SIG-M5 treated with dmso at 0.1 percent for 504 hours (cell line): ENCODE measurements at regions not wholly inside any gene's neighbourhood (a gene's known extent, or its start where the extent isn't known, plus 50 kb on each side); places are given as distances from the start of the nearest gene placed in this dataset.

Experiments
- DNase-seq: peaks from one replicate; lab custom pipeline; 2025; ENCODE audit not compliant: unreplicated experiment; lab: John Stamatoyannopoulos, UW

GRCh38 chr15:98442379-98442833, 205.9 kb upstream of the IGF1R start:
- peak; percentile 72 for DNase-seq

- DNase-seq, result no peak
These were observed 205.4 kb upstream of the IGF1R start for GRCh38 chr15:98442901-98443300.

- DNase-seq, result no peak
These were observed 204.8 kb upstream of the IGF1R start for GRCh38 chr15:98443526-98443925.

- peak; percentile 0 for DNase-seq
These were observed 204.2 kb upstream of the IGF1R start for GRCh38 chr15:98444138-98444537.

- DNase-seq, result no peak
These were observed 203.0 kb upstream of the IGF1R start for GRCh38 chr15:98445315-98445714.

GRCh38 chr15:98446083-98446482, 202.3 kb upstream of the IGF1R start:
- no peak for DNase-seq

- no peak for DNase-seq
These were observed 201.3 kb upstream of the IGF1R start for GRCh38 chr15:98447069-98447468.

GRCh38 chr15:98451236-98451635, 197.1 kb upstream of the IGF1R start:
- DNase-seq, result no peak

- DNase-seq, result no peak
These were observed 196.1 kb upstream of the IGF1R start for GRCh38 chr15:98452238-98452637.

- DNase-seq, result peak; percentile 6
These were observed 192.4 kb upstream of the IGF1R start for GRCh38 chr15:98455904-98456303.

GRCh38 chr15:98476559-98476958, 171.8 kb upstream of the IGF1R start:
- no peak for DNase-seq

- no peak for DNase-seq
These were observed 167.5 kb upstream of the IGF1R start for GRCh38 chr15:98480844-98481243.

- DNase-seq, result no peak
These were observed 164.7 kb upstream of the IGF1R start for GRCh38 chr15:98483575-98484130.

GRCh38 chr15:98484914-98485313, 163.4 kb upstream of the IGF1R start:
- no peak for DNase-seq

GRCh38 chr15:98485451-98485850, 162.9 kb upstream of the IGF1R start:
- no peak for DNase-seq

GRCh38 chr15:98493966-98494511, 154.3 kb upstream of the IGF1R start:
- no peak for DNase-seq

GRCh38 chr15:98501192-98501591, 147.1 kb upstream of the IGF1R start:
- no peak for DNase-seq

- DNase-seq, result no peak
These were observed 146.7 kb upstream of the IGF1R start for GRCh38 chr15:98501632-98502031.

- DNase-seq, result peak; percentile 20
These were observed 144.4 kb upstream of the IGF1R start for GRCh38 chr15:98503970-98504369.

- DNase-seq, result no peak
These were observed 143.3 kb upstream of the IGF1R start for GRCh38 chr15:98504998-98505397.

GRCh38 chr15:98505611-98506031, 142.7 kb upstream of the IGF1R start:
- DNase-seq, result no peak

GRCh38 chr15:98506172-98506571, 142.2 kb upstream of the IGF1R start:
- DNase-seq, result no peak

GRCh38 chr15:98506711-98507110, 141.6 kb upstream of the IGF1R start:
- DNase-seq, result no peak
